GM19372 (cell line): ENCODE measurements at regions not wholly inside any gene's neighbourhood (a gene's known extent, or its start where the extent isn't known, plus 50 kb on each side); places are given as distances from the start of the nearest gene placed in this dataset.

ENCODE experiments used
- ATAC-seq: cut with Tn5 transposase; IDR thresholded peaks from one replicate; pipeline ENCODE4 v1.9.1; 2021; ENCODE audit warnings: mild to moderate bottlenecking, low read depth, moderate library complexity; ENCODE audit not compliant: unreplicated experiment

DNA sequence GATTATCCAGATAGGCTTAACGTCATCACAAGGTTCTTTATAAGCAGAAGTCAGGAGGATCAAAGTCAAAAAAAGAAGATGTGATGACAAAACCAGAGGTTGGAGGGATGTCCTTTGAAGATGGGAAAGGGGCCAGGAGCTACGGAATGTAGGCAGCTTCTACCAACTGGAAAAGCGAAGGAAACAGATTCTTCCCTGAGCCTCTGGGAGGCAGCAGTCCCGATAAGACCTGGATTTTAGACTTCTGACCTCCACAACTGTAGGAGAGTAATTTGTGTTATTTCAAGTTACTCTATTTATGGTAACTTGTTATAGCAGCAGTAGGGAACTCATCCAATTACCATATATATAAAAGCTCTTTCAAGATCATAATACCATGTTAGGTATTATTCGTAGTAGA, 98.8 kb upstream of the MYCBP2 start:
- ATAC-seq = no peak

DNA sequence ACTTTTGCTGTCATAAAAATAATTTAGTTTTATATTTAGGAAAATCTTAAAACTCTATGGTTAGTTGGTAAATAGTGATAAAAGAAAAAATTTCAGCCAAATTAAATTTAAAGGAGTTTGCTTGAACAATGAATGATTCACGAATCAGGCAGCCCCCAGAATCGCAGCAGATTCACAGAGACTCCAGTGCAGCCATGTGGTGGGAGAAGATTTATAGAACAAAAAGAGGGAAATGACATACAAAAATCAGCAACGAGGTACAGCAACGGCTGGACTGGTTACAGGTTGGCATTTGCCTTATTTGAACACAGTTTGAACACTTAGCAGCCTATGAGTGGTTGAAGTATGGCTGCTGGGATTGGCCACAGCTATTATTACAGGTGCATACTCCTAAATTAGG, 96.4 kb upstream of the MYCBP2 start:
- ATAC-seq = no peak

DNA sequence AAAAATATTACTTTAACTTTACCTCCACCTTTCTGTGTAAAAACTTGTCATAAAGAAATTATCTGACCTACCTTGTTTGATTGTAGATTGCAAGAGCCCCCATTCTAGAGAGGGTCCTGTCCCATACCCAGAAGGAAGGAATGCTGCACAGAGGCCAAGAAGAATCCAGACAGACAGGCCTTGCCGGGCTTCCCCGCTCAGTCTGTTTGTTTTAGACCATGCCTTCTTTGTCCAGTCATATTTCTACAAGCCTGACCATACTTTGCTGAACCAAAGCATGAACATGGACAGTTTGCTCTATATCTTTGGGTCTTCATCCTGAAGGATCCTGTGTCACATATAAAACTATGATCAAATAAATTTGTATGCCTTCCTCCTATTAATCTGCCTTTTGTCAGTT, 95.8 kb upstream of the MYCBP2 start:
- ATAC-seq = no peak

DNA sequence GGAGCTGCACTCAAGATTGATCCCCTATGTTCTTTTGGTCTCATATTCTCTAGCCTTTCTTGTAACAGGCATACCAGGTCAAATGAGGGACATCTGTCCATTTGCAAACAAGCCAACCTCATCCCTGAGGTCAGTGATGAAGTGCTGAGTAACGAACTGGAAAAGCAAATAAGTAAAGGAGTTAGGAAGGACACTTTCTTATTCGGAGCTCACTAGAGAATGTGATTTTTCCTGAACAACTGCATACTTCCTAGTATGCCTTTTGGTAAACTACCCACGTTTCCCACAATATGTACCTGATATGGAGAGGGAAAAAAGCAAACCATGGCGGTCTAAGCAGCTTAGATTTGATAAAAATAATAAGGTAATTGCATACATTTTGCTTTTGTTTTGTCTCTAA, 91.0 kb upstream of the MYCBP2 start:
- ATAC-seq = no peak

DNA sequence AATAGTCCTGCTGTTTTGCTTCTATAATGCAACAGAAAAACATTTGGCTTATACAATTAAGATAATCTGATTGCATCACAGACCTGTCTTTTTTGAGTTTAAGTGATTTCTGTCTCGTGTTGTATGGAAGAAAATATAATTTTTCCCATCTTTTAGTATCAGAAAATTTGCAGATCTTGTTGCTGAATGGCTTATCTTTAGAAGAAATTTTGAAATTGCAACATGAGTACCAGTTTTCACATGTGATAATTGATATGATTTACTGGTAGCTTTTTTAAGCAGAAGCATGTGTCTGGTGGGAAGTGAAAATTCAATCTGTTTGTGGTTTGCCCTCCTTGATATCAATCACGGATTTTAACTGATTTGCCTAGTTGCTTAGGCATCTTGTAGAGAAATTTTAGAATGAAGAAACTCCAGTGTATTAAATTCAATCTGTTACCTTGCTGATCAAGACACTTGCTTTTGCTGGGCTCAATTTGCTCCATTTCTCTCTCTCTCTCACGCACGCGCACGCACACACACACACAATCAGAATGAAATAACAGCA, 89.8 kb upstream of the MYCBP2 start:
- no peak for ATAC-seq

DNA sequence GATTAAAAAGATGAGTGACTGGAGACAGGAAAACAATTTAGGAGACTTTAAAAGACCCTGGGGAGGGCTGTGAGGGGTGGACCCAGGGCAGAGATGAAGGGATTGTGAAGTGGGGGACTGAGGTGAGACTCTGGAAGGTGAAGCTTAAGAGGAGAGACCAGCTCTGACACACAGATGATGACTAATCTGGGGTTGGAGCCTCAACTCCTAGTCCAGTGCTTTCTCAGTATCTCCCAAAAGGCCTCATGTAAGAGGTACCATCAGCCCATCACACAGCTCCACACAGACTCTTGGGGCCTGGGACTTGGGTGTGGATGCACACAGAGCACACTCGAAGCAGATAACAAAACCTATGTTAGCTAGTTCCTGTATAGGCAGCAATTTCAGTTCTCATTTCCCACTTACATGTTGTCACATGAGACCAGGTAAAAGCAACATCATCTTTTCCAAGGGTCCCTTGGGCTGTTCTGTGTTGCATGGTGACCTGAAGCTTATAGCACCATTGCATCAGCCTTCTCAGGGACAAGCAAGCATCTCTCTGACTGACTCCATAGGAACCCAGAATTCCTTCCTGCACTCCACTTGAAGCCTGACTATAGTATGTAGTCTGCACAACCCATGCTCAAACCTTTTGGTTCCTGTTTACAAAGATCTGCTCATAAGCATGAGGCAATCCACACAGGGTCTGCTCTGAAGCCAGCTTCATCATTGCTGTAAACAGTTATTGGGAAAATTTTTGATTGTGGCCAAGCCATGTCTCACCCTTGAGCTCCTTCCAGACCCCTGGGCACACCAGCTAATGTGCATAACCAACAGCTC, 88.6 kb upstream of the MYCBP2 start:
- ATAC-seq = peak; percentile 82

DNA sequence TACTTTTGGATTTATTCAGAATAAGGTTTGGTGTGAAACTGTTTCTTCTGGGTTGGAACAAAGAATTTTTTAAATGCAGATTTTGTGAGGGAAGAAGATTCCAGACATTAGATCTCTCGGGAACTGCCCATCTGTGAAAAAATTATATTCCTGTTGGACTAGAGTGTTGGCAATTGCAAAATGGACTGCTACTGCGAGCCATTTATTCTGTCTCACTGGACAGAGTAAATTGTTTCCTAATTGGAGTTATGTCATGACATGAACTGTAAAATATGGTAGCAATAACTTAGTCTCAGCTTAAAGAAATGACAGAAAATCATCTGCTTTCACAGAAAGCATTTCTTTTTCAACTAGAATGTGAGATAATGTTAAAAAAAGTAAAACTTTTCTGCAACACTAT, 86.0 kb upstream of the MYCBP2 start:
- ATAC-seq = no peak

DNA sequence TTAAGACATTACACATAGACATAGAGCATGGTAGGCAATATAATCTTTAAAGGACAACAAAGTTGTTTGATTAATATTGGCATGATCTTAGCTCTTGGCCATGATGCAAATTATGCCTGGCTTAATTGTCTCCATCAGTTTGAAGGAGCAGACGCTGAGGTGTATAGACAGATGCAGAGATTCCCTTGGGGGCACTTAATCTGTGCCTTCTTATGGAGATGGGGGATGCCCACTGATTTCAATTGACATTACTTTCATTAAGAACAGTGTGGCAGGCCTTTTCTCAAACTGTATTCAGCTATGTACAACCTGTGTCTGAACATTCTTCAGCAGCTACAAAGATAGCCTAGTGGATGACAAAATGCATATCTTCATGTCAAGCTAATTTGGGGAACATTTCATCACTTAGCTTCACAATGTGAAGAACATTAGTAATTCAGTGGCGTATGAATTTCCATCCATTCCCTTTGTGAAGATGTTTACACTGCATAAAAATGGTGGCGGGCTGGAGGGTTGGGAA, 85.3 kb upstream of the MYCBP2 start:
- no peak for ATAC-seq

DNA sequence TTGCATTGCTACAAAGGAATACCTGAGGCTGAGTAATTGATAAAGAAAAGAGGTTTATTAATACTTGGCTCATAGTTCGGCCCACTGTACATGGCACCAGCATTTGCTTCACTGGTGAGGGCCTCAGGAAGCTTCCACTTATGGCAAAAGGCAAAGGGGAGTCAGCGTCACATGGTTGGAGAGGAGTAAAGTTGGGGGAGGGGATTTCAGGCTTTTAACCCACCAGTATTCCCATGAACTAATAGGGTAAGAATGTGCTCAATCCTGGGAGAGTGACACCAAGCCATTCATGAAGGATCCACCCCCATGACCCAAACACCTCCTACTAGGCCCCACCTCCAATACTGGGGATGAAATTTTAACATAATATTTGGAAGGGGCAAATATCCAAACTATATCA, 82.5 kb upstream of the MYCBP2 start:
- ATAC-seq = no peak

DNA sequence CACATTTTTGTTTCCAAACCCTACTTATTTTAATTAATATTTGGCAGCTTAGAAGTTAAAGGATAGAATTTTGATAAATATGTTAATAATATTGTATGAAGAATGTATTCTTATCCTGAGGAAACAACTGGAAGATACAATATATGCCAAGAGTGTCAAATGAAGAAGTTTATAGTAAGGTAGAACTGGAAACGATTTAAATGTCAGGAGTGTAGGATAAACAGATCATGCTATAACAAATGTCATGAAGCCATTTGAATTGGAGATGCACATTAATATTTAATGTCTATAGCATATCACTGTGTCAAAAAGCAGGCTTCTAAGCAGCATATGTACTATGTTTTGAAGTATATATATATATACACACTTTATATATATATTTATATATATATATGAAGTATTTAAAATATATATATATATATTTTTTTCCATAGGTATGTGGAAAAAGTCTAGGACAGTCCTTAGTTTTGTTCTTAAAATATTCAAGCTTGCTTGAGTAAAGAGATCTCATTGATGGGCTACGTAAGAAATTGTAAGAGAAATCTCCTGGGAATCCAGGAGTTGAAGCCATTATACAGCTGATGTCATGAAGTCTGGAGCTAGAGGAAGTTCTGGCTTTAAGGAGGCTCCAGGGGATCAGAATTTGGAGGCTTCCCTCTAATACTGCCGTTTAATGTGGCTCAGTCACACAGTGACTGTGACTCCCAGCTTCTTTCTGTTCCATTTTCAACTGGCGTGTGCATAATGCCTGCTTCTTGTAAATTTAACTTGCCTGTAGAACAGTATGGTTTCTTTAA, 79.9 kb upstream of the MYCBP2 start:
- no peak for ATAC-seq

DNA sequence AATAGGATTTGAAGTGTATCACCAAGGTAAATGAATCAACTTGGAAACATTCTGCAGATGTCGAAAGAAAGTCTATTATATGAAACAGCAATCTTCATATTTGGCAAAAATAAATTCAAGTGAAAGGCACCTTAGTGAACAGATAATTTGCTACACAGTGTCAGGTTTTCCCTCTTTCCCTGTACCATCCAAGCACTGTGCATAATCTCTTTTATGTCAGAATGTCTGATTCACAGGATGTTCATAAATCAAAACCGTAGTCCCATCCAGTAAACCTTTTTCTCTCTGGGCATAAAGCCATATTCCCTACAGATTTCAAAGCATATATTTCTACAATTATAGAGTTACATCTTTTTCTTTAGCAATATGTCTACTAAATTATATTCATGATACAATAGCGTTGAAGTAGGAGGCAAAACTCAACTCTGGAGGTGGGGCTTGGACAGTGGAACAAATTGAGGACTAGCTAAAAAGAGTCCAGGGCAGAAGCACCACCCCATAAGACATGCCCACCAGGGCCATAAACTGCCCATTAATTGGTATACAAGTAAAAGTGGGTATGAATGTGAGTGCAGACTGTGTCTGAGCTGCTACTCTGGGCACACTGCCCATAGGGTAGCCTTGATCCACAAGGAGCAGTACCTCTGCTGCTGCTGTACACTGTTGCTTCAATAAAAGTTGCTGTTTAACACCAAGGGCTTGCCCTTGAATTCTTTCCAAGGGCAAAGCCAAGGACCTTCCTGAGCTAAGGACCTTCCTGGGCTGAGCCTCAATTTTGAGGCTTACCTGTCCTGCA, 72.1 kb upstream of the MYCBP2 start:
- no peak for ATAC-seq

DNA sequence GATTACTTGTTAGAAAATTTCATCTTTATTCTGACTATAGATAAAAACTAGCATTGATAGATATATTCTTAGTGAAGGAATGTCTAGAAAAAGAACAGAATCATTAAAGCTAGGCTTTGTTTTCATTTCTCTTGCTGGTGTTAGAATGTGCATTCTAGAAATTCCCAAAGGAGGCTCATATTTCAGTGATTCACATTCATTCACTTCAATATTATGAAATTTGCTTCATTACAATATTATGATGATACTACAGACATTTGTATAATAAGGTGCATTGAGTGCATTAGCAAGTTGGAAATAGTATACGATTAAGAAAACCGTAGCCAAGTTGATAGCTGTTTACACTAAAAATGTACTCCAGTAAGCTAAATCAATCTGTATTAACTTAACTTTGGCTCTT, 70.7 kb upstream of the MYCBP2 start:
- ATAC-seq = no peak

DNA sequence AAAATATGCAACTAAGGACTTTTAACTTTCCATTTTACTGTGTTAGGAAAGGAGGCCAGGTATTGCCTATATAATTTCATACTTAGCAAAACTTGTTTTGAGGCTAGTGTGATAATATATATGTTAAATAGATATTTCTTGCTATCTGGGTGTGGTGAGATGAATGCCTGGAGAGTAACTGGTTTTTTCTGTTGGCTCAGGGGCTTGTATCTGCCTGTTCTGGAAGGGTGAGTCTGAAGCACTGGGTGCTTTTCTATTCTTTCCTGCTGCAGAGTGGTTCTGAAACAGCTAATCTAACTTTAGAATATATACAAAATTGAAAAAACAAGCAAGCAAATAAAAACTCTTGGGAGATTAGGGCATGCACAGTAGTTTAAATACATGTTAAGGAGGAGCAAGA, 64.6 kb upstream of the MYCBP2 start:
- no peak for ATAC-seq

DNA sequence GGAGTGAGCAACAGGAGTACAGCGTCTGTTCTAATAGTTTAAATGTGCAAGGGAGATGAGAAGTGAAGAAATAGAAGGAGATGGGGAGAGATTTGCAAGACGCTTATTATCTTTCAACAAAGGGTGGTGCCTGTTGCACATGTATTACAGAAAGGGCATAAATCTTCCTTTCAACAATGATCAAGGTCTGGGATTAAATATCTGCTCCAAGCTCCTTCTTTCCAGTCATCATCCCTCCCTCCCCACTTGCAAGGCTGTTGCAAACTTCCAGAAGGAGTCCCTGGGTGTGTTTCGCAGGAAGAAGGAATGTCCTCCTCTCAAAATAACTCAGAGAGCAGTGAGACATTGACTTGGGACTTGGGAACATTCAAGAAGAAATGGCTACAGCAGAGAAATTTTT, 63.5 kb upstream of the MYCBP2 start:
- ATAC-seq = no peak

DNA sequence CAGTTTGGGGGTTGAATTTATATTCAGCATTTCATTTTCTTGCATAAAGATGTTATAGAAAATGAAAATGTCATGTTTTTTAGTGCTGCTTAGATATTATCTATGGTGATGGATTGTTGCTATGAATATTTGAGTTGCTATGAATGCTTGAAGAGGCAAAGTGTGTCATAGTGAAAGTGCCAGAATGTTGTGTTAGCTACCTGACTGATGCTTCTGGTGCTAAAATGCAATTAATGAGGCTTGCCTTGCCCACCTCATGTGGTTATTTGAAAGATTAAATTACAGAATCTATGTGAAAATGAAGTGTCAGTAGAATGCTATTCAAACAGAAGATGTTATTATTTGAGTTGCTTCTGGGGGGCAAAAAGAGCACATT, 62.7 kb upstream of the MYCBP2 start:
- ATAC-seq = no peak

DNA sequence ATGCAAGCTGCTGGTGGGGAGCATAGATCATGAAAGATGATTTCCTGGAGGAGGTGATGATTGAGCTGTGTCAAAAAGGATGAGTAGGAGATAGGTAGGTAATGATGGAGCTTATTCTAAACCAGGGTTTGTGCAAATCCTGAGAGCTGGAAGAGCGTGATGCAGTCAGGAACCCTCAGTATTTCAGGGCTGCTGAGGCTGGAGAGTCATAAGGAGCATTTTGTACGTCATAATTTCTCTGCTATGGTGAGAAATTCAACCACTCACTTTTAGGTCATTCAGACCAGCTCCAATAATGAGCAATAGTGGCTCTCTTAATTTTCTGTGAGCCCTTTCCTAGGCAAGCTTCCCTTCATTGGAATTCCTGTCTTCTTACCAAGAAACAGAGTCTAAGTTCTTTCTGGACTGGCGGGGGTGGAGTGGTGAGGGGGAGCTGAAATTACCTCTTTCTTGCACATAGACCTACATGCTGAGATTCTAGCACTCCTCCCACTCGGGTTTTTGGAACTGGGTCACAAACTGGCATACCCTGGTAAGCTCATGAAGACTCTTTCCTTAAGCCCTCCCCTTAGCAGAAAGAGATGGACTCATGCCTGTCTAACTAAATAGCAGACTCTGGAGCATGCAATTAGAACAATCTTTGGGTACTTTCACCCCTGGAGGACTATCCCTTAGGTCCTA, 62.2 kb upstream of the MYCBP2 start:
- no peak for ATAC-seq

DNA sequence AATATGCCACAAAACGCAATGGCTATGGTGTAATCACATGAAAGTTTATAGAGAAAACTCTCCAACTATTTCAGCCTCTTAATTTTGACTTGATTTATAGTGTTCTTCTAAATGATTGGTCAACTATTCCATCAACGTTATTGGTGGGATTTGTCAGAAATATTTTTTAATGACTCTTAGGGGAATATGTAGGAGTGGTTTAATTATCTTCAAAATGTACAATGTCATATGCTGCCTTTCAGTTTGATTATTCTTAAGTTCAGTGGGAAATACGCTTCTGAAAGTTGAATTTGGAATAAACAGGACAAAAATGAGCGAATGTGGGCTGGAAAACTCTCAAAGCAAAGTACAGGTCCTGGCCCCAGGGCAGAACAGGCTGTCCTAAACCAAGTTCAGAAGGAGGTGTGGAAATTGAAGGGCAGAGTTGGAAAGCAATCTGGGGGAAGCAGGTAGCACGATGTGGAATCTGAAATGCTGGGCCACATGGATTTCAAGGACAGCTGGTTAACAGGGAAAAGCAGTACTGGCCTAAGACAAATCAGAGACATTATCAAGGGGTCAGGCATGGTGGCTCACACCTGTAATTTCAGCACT, 60.8 kb upstream of the MYCBP2 start:
- ATAC-seq = no peak

DNA sequence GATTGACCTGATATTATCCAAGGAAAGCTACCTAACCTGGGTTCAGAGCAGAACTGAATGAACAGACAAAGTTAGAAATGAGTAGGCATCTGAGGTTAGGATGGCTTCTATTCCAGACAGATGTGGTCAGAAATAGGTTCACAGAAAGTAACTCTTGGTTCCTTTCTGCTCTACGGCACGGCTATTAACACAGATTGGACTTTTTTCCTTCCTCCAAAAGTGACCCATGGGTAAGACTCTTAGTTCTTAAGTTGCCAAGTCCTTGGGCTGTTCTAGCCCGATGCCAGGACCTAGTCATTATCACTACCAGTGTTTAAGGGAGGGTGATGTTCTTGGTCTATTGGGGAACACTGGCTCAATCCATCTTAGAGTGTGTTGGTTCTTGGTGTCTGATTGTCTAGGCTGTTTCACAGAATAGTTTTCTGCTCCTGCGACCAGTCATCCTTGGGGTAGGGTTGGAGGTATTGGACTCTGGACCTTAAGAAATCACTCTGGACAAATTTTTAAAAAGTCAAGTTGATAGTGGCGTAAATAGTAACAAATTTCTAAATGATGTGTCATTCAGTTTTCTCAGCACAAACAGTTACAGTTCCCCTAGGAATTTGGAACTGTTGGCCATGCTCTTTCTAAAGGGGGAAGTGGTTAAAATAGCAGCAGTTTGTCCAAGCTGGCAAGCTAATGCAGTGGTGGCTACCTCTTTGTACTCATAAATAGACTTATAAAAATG, 60.1 kb upstream of the MYCBP2 start:
- peak; percentile 65 for ATAC-seq

DNA sequence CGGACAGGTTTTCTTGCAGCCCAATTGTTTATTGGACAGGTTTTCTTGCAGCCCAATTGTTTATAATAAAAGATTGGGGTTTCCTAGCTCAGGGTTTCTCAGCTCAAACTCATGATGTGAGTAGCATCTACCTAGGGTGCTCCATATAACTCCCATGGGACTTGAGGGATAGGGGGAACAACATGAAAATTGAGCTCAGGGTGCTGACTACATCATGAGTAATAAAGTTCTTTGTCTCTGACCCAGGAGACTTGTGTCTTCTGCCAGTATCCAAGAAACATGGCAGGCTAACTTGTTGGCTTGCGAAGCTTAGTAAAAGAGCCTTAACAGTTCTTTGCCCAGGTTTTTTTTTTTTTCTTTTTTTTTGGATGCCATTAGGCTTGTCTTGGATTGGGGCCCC, 59.2 kb upstream of the MYCBP2 start:
- no peak for ATAC-seq
